ENCODE measurements at regions not wholly inside any gene's neighbourhood (a gene's known extent, or its start where the extent isn't known, plus 50 kb on each side); places are given as distances from the start of the nearest gene placed in this dataset.
A peak's percentile ranks its signal among the peaks of the same experiment; 100 is the strongest.

GRCh38 chr11:8818421-8818820 is 92.6 kb upstream of the AKIP1 start:
- Histone ChIP-seq H3K9me3 (no peaks in the 10 kb centered on the region), H3K4me1 (peaks cover 5 to 18% of the 10 kb centered on the region in 2 donors), H3K27ac (peak overlapping the region in 1 of 3 donors; percentile 31), H3K36me3 (no peaks in the 10 kb centered on the region), H3K4me3 (replicated peaks in 1 of 3) (no peak overlapping the region), H3K27me3 (no peaks in the 10 kb centered on the region)
- peak; percentile 58 to 65 for DNase-seq
- TF ChIP-seq, protein P1, sequence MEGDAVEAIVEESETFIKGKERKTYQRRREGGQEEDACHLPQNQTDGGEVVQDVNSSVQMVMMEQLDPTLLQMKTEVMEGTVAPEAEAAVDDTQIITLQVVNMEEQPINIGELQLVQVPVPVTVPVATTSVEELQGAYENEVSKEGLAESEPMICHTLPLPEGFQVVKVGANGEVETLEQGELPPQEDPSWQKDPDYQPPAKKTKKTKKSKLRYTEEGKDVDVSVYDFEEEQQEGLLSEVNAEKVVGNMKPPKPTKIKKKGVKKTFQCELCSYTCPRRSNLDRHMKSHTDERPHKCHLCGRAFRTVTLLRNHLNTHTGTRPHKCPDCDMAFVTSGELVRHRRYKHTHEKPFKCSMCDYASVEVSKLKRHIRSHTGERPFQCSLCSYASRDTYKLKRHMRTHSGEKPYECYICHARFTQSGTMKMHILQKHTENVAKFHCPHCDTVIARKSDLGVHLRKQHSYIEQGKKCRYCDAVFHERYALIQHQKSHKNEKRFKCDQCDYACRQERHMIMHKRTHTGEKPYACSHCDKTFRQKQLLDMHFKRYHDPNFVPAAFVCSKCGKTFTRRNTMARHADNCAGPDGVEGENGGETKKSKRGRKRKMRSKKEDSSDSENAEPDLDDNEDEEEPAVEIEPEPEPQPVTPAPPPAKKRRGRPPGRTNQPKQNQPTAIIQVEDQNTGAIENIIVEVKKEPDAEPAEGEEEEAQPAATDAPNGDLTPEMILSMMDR (IDR thresholded peaks at IDR 0.05) = no peak
- TF ChIP-seq POLR2A (IDR thresholded peaks at IDR 0.05) = no peak
- WGBS, 2 donors = 56 to 85% methylated on average over 2 of the region's 2 CpGs
- intact Hi-C loops (cut with DNase I) = no loop called here

DNA sequence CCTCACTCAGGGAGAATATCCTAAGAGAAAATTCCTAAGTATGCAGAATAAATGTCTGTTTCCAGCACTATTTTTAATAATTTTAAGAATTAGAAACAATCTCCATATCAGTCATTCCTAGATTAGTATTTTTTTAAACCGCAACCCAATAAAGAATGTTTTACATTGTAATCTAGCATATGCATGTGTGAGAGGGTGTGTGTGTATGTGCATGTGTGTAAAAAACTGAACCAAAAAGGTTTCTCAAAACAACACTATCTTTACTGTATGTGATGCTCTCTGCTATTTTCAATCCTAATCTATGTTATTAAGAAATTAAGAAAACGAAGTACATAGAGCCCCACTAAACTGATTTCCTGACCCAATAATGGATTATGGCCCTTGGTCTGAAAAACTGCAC is 90.6 kb upstream of the AKIP1 start:
- Histone ChIP-seq H3K4me3 (replicated peaks in 1 of 3) (no peak overlapping the region), H3K27ac (no peak overlapping the region), H3K36me3 (no peaks in the 10 kb centered on the region), H3K9me3 (no peaks in the 10 kb centered on the region), H3K4me1 (no peaks in the 10 kb centered on the region), H3K27me3 (no peaks in the 10 kb centered on the region)
- WGBS, 2 donors = 48 to 81% methylated on average over 2 of the region's 2 CpGs
- intact Hi-C loops (cut with DNase I) = no loop called here
- TF ChIP-seq, protein P1 (IDR thresholded peaks at IDR 0.05) = no peak
- no peak for TF ChIP-seq POLR2A (IDR thresholded peaks at IDR 0.05)
- no peak for DNase-seq

- Histone ChIP-seq H3K27me3 (no peaks in the 10 kb centered on the region), H3K4me3 (replicated peaks in 1 of 3) (no peak overlapping the region), H3K9me3 (no peaks in the 10 kb centered on the region), H3K36me3 (no peaks in the 10 kb centered on the region), H3K27ac (no peak overlapping the region), H3K4me1 (peaks cover 6 to 8% of the 10 kb centered on the region in 2 donors)
- WGBS, 2 donors = 79 to 82% methylated on average over 6 of the region's 6 CpGs
- no peak for DNase-seq
- intact Hi-C loops (cut with DNase I) = no loop called here
- TF ChIP-seq POLR2A (IDR thresholded peaks at IDR 0.05) = no peak
- TF ChIP-seq, protein P1 (IDR thresholded peaks at IDR 0.05) = no peak
Observed at GRCh38 chr11:8822469-8822868, 88.5 kb upstream of the AKIP1 start.

DNA sequence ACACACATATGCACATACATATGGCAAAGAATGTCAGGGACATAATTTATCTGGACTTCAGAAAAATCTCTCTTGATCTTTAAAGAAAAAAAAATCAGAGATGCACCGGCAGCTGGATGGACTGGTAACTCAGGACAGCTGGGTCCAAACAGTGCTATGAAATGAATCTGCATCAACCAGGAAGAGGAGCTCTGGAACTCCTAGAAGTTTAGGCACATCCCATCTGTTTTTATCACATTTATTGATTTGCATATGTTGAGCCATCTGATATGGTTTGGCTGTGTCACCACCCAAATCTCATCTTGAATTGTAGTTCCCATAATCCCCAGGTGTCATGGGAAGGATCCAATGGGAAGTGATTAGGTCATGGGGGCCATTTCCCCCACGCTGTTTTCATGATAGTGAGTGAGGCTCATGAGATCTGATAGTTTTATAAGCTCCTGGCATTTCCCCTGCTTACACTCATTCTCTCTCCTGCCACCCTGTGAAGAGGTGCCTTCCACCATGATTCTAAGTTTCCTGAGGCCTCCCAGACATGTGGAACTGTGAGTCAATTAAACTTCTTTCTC is 87.7 kb upstream of the AKIP1 start:
- no peak for DNase-seq
- 64 to 89% methylated on average over 2 of the region's 2 CpGs for WGBS, 2 donors
- Histone ChIP-seq H3K36me3 (no peaks in the 10 kb centered on the region), H3K27ac (no peak overlapping the region), H3K27me3 (no peaks in the 10 kb centered on the region), H3K9me3 (no peaks in the 10 kb centered on the region), H3K4me3 (replicated peaks in 1 of 3) (no peak overlapping the region), H3K4me1 (peaks cover 6 to 15% of the 10 kb centered on the region in 2 donors)
- intact Hi-C loops (cut with DNase I) = no loop called here
- no peak for TF ChIP-seq POLR2A (IDR thresholded peaks at IDR 0.05)
- TF ChIP-seq, protein P1 (IDR thresholded peaks at IDR 0.05) = no peak

DNA sequence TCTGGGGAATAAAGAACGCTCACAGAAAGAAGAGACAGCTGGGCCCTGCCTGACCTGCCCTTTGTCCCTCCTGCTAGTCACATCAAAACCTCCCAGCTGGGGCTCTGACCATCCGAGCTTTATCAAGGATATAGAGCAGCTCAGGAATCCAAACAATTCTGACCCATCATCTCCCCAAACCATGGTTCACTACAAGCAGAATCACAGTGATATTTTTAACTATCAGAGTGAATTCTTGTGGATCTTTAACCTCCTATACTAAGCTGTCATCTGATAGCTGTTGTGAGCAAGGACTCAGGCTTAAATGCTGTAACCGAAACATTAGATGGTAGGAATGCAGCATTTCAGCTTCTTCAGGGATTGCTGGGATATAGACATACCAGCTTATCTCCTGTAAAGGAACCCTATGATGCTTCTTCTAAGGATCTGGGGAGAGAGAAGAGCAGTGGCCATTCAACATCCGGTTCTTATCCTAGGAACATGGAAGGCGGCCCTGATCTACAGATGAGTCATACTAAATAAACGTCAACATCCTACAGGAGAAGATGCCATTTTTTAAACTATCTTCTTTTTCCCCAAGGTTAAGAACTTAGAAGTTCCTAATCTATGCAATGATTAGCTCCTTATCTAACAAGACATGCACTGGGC is 84.7 kb upstream of the AKIP1 start:
- Histone ChIP-seq H3K27me3 (no peaks in the 10 kb centered on the region), H3K27ac (no peak overlapping the region), H3K4me1 (peaks cover 6 to 21% of the 10 kb centered on the region in 2 donors), H3K36me3 (no peaks in the 10 kb centered on the region), H3K4me3 (replicated peaks in 1 of 3) (no peak overlapping the region), H3K9me3 (no peaks in the 10 kb centered on the region)
- no peak for DNase-seq
- intact Hi-C loops (cut with DNase I) = no loop called here
- TF ChIP-seq POLR2A (IDR thresholded peaks at IDR 0.05) = no peak
- TF ChIP-seq, protein P1 (IDR thresholded peaks at IDR 0.05) = no peak
- WGBS, 2 donors = 82 to 83% methylated on average over 6 of the region's 6 CpGs
